HL-60 (cell line): ENCODE measurements at regions not wholly inside any gene's neighbourhood (a gene's known extent, or its start where the extent isn't known, plus 50 kb on each side); places are given as distances from the start of the nearest gene placed in this dataset.
"Not testable (repeated sequence)": the region's sequence is repeated elsewhere in the genome, so short reads cannot be mapped to it uniquely, and the experiment has no call there.

Source experiments
- DNase-seq, 2 experiments: peaks; one replicate each; pipeline ENCODE4 v3.0.0-alpha.2; 2010 to 2020; ENCODE audit warnings: low read depth in 1 of 2, low spot score in 1 of 2
- H3K27ac ChIP-seq: fragments of 250-450 bp; sonication (Bioruptor Pico); replicated peaks from 2 replicates; pipeline ENCODE4 v1.5.1; 2020; ENCODE audit warnings: mild to moderate bottlenecking, moderate library complexity
- H3K27me3 ChIP-seq: fragments of 250-450 bp; sonication (Bioruptor Pico); 2 replicates; pipeline ENCODE4 v1.5.1; 2021; ENCODE audit warnings: mild to moderate bottlenecking, moderate library complexity; ENCODE audit not compliant: insufficient read depth, poor library complexity, severe bottlenecking
- H3K4me3 ChIP-seq: replicated peaks from 2 replicates; pipeline ENCODE4 v1.5.1; 2011; ENCODE audit warnings: mild to moderate bottlenecking, control low read depth, low read length; ENCODE audit not compliant: insufficient read depth
- CTCF ChIP-seq: IDR thresholded peaks from one replicate; pipeline ENCODE4 v1.5.1; 2011; ENCODE audit warnings: low read length, control low read depth, inconsistent platforms; ENCODE audit not compliant: insufficient read depth
- GABPA ChIP-seq: IDR thresholded peaks from 2 replicates; pipeline ENCODE4 v1.6.1; 2012; ENCODE audit warnings: low read depth
- POLR2AphosphoS5 ChIP-seq: IDR thresholded peaks from 2 replicates; pipeline ENCODE4 v1.6.1; 2012; ENCODE audit warnings: low read depth
- REST ChIP-seq: IDR thresholded peaks from 2 replicates; pipeline ENCODE4 v1.6.1; 2012; ENCODE audit warnings: low read depth; ENCODE audit not compliant: insufficient replicate concordance
- SPI1 ChIP-seq: IDR thresholded peaks from 2 replicates; pipeline ENCODE4 v1.6.1; 2012; ENCODE audit warnings: low read depth, mild to moderate bottlenecking, borderline replicate concordance

DNA sequence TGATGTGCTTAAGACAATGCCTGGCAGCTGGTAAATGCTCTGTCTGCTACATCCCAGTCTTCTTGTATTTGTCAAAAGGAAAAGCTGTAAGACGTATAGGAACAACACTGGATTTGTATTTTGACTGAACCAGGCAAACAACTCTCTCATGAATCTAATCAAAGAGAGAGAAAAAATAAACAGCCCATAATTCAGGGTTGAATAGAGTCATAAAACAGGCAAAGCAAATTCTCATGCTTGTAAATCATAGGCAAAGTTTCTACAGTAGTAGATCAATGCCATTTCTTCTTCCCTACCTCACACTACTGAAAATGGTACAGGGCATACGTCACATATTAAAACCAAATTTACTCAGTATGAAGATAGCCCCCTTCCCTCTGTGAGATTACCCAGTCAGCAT lies 166.3 kb downstream of the SKIDA1 start:
- no peak for DNase-seq
- no peaks in the 10 kb centered on the region for H3K27me3 ChIP-seq
- no peak overlapping the region for H3K4me3 ChIP-seq
- no peak for TF ChIP-seq CTCF
- TF ChIP-seq GABPA: no peak
- TF ChIP-seq REST: no peak
- TF ChIP-seq POLR2AphosphoS5: no peak
- TF ChIP-seq SPI1: no peak
- no peak overlapping the region for H3K27ac ChIP-seq

GRCh38 chr10:21355591-21356011 lies 169.9 kb downstream of the SKIDA1 start:
- no peak for DNase-seq
- no peaks in the 10 kb centered on the region for H3K27me3 ChIP-seq
- no peak overlapping the region for H3K4me3 ChIP-seq
- H3K27ac ChIP-seq: no peak overlapping the region
- TF ChIP-seq GABPA: no peak
- no peak for TF ChIP-seq REST
- no peak for TF ChIP-seq POLR2AphosphoS5
- no peak for TF ChIP-seq SPI1
- TF ChIP-seq CTCF: no peak

- no peak overlapping the region for H3K27ac ChIP-seq
- TF ChIP-seq REST (no peak), SPI1 (no peak), POLR2AphosphoS5 (no peak), CTCF (no peak), GABPA (no peak)
- DNase-seq: no peak
- H3K4me3 ChIP-seq: no peak overlapping the region
- H3K27me3 ChIP-seq: no peaks in the 10 kb centered on the region
These were observed 172.6 kb downstream of the SKIDA1 start for GRCh38 chr10:21352886-21353285.

DNA sequence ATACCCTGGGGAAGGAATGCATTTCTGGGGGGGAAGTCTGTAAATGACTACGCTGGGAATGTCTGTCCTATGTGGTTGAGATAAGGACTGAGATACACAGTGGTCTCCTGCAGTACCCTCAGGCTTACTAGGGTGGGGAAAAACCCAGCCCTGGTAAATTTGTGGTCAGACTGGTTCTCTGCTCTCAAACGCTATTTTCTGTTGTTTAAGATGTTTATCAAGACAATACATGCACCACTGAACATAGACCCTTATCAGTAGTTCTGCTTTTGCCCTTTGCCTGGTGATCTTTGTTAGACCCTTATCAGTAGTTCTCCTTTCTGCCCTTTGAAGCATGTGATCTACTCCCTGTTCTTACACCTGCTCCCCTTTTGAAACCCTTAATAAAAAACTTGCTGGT lies 173.9 kb downstream of the SKIDA1 start:
- H3K27me3 ChIP-seq, H3K4me3 ChIP-seq, H3K27ac ChIP-seq: not testable (repeated sequence)
- peak in 1 of 2 experiments; percentile 4 for DNase-seq
